Right lobe of liver (tissue), 6 donors: ENCODE measurements at regions not wholly inside any gene's neighbourhood (a gene's known extent, or its start where the extent isn't known, plus 50 kb on each side); places are given as distances from the start of the nearest gene placed in this dataset.

Source experiments
- ATAC-seq, 4 donors: fragments of 200-7000 bp; cut with Tn5 transposase; one replicate each; pipeline ENCODE4 v1.9.1; 2020; ENCODE audit warnings: mild to moderate bottlenecking in 4 of 4, moderate library complexity in 4 of 4
- DNase-seq, 3 donors: peaks; one replicate each; pipeline ENCODE4 v3.0.0-alpha.2; 2020
- H3K27ac ChIP-seq, 3 donors: fragments of 200-600 bp; one replicate each; pipeline ENCODE4 v1.8.0; 2022
- H3K27me3 ChIP-seq, 2 donors: fragments of 200-600 bp; one replicate each; pipeline ENCODE4 v1.8.0; 2022
- H3K36me3 ChIP-seq, 4 donors: fragments of 200-600 bp; sonication (generic) in 1 of 4; one replicate each; pipeline versions ENCODE4 v1.5.1 to v1.8.0; 2017 to 2022; ENCODE audit warnings: control low read depth in 1 of 4
- H3K4me1 ChIP-seq, 4 donors: fragments of 200-600 bp; sonication (generic) in 1 of 4; one replicate each; pipeline versions ENCODE4 v1.5.1 to v1.8.0; 2017 to 2022; ENCODE audit warnings: control low read depth in 1 of 4
- H3K4me3 ChIP-seq, 3 donors: fragments of 200-600 bp; one replicate each; pipeline ENCODE4 v1.8.0; 2022
- H3K9me3 ChIP-seq, 4 donors: fragments of 200-600 bp; sonication (generic) in 1 of 4; one replicate each; pipeline versions ENCODE4 v1.5.1 to v1.8.0; 2017 to 2022; ENCODE audit warnings: control low read depth in 1 of 4
- CTCF ChIP-seq, 4 donors: fragments of 200-600 bp in 3 of 4; fragments of 450-650 bp in 1 of 4; IDR thresholded peaks; one replicate each; pipeline versions ENCODE4 v1.5.1 to v1.8.0; 2016 to 2022; ENCODE audit warnings: antibody characterized with exemption in 4 of 4, mild to moderate bottlenecking in 2 of 4
- POLR2A ChIP-seq: fragments of 450-650 bp; IDR thresholded peaks from one replicate; pipeline ENCODE4 v1.6.1; 2017; ENCODE audit warnings: antibody characterized with exemption, mild to moderate bottlenecking
- WGBS: methylation state at CpG from one replicate; pipeline ENCODE4 v1.1.6; 2018; ENCODE audit warnings: low coverage, low lambda C conversion rate; ENCODE audit not compliant: insufficient coverage; ENCODE audit errors: missing lambda C conversion rate; 5-methylcytosine and 5-hydroxymethylcytosine counted together
- intact Hi-C, 2 donors: fragments of 100-400 bp; cut with DNase I; formaldehyde crosslinking; loops; one replicate each; pipeline versions ENCODE4 v1.11.2 to v1.14.1; 2022
- donor health status: DM: no; HTN: yes; CAD: no.
- donor health status: DM: no; HTN: no; CAD: no.
- donor health status: DM: no; HTN: no; CAD: no.
- donor health status: DM: no; HTN: yes; CAD: no.
- donor health status: DM: no; HTN: yes; CAD: no.

GRCh38 chr4:41473176-41473575, 64.8 kb upstream of the LIMCH1 start:
- no peak overlapping the region for H3K4me3 ChIP-seq
- no peaks in the 10 kb centered on the region for H3K36me3 ChIP-seq
- ATAC-seq (no peak), DNase-seq (no peak)
- no peak overlapping the region for H3K27ac ChIP-seq
- no peaks in the 10 kb centered on the region for H3K4me1 ChIP-seq
- no peaks in the 10 kb centered on the region for H3K9me3 ChIP-seq
- intact Hi-C loops = no loop called here
- no peaks in the 10 kb centered on the region for H3K27me3 ChIP-seq
- WGBS = 55% methylated on average over 2 of the region's 2 CpGs
- no peak for TF ChIP-seq POLR2A
- TF ChIP-seq CTCF (IDR thresholded peaks at IDR 0.05) = no peak

- no peaks in the 10 kb centered on the region for H3K9me3 ChIP-seq
- no peaks in the 10 kb centered on the region for H3K27me3 ChIP-seq
- no peak overlapping the region for H3K4me3 ChIP-seq
- no peak overlapping the region for H3K27ac ChIP-seq
- ATAC-seq = peak in 3 of 4 donors; percentile 43 to 90 (median 81)
- DNase-seq = no peak
- WGBS = 92% methylated on average over 1 of the region's 1 CpG
- TF ChIP-seq POLR2A (no peak), CTCF (IDR thresholded peaks at IDR 0.05) (no peak)
- H3K4me1 ChIP-seq = no peaks in the 10 kb centered on the region
- intact Hi-C loops = no loop called here
- no peaks in the 10 kb centered on the region for H3K36me3 ChIP-seq
Measured at GRCh38 chr4:41475402-41475801, 62.6 kb upstream of the LIMCH1 start.

- intact Hi-C loops = no loop called here
- Histone ChIP-seq H3K9me3 (no peaks in the 10 kb centered on the region), H3K4me3 (no peak overlapping the region), H3K27me3 (no peaks in the 10 kb centered on the region), H3K36me3 (no peaks in the 10 kb centered on the region), H3K4me1 (no peaks in the 10 kb centered on the region), H3K27ac (no peak overlapping the region)
- TF ChIP-seq POLR2A (no peak), CTCF (IDR thresholded peaks at IDR 0.05) (no peak)
- no peak for ATAC-seq
- DNase-seq = no peak
- WGBS = 75% methylated on average over 3 of the region's 3 CpGs
Measured at GRCh38 chr4:41476310-41476885, 61.6 kb upstream of the LIMCH1 start.

GRCh38 chr4:41477181-41477905, 60.6 kb upstream of the LIMCH1 start:
- no peak for DNase-seq
- WGBS = 79% methylated on average over 6 of the region's 6 CpGs
- ATAC-seq = no peak
- no peaks in the 10 kb centered on the region for H3K9me3 ChIP-seq
- H3K4me3 ChIP-seq = no peak overlapping the region
- H3K27ac ChIP-seq = no peak overlapping the region
- H3K36me3 ChIP-seq = no peaks in the 10 kb centered on the region
- H3K27me3 ChIP-seq = no peaks in the 10 kb centered on the region
- H3K4me1 ChIP-seq = no peaks in the 10 kb centered on the region
- intact Hi-C loops = no loop called here
- TF ChIP-seq POLR2A (no peak), CTCF (IDR thresholded peaks at IDR 0.05) (no peak)
